ENCODE measurements at regions not wholly inside any gene's neighbourhood (a gene's known extent, or its start where the extent isn't known, plus 50 kb on each side); places are given as distances from the start of the nearest gene placed in this dataset.

DNA sequence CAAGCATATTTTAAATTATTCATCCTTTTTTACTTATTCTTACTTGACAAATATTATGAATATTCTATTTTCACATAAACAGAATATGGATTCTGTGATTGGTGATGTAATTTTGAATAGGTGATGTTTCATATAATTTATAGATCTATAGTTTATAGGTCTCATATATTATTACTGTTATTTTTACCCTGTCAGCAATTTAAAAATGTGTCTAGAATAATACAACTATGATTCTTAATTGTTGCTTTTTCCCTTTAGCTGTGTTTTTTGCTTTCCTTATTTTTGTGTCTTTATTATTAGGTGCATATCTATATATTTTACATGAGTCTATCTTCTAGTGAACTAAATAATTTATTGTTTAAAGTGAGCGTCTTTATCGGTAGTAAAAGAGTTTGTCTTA lies 226.7 kb upstream of the FSIP2 start:
- TF ChIP-seq, protein P1, sequence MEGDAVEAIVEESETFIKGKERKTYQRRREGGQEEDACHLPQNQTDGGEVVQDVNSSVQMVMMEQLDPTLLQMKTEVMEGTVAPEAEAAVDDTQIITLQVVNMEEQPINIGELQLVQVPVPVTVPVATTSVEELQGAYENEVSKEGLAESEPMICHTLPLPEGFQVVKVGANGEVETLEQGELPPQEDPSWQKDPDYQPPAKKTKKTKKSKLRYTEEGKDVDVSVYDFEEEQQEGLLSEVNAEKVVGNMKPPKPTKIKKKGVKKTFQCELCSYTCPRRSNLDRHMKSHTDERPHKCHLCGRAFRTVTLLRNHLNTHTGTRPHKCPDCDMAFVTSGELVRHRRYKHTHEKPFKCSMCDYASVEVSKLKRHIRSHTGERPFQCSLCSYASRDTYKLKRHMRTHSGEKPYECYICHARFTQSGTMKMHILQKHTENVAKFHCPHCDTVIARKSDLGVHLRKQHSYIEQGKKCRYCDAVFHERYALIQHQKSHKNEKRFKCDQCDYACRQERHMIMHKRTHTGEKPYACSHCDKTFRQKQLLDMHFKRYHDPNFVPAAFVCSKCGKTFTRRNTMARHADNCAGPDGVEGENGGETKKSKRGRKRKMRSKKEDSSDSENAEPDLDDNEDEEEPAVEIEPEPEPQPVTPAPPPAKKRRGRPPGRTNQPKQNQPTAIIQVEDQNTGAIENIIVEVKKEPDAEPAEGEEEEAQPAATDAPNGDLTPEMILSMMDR (IDR thresholded peaks at IDR 0.05): no peak
- TF ChIP-seq SIN3A (IDR thresholded peaks at IDR 0.05; ENCODE audit: borderline replicate concordance, insufficient read depth, low read depth, low read length) (no peak), POLR2AphosphoS5 (IDR thresholded peaks at IDR 0.05; ENCODE audit: low read depth, low read length) (no peak)
- TF ChIP-seq, protein P2, sequence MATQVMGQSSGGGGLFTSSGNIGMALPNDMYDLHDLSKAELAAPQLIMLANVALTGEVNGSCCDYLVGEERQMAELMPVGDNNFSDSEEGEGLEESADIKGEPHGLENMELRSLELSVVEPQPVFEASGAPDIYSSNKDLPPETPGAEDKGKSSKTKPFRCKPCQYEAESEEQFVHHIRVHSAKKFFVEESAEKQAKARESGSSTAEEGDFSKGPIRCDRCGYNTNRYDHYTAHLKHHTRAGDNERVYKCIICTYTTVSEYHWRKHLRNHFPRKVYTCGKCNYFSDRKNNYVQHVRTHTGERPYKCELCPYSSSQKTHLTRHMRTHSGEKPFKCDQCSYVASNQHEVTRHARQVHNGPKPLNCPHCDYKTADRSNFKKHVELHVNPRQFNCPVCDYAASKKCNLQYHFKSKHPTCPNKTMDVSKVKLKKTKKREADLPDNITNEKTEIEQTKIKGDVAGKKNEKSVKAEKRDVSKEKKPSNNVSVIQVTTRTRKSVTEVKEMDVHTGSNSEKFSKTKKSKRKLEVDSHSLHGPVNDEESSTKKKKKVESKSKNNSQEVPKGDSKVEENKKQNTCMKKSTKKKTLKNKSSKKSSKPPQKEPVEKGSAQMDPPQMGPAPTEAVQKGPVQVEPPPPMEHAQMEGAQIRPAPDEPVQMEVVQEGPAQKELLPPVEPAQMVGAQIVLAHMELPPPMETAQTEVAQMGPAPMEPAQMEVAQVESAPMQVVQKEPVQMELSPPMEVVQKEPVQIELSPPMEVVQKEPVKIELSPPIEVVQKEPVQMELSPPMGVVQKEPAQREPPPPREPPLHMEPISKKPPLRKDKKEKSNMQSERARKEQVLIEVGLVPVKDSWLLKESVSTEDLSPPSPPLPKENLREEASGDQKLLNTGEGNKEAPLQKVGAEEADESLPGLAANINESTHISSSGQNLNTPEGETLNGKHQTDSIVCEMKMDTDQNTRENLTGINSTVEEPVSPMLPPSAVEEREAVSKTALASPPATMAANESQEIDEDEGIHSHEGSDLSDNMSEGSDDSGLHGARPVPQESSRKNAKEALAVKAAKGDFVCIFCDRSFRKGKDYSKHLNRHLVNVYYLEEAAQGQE (IDR thresholded peaks at IDR 0.05; ENCODE audit: insufficient read depth in 1 of 2, low read depth in 2 of 2, low read length in 1 of 2): no peak

Measured in Panc1 (cell line).